ENCODE measurements at regions not wholly inside any gene's neighbourhood (a gene's known extent, or its start where the extent isn't known, plus 50 kb on each side); places are given as distances from the start of the nearest gene placed in this dataset.
"Not testable (repeated sequence)": the region's sequence is repeated elsewhere in the genome, so short reads cannot be mapped to it uniquely, and the experiment has no call there.

DNA sequence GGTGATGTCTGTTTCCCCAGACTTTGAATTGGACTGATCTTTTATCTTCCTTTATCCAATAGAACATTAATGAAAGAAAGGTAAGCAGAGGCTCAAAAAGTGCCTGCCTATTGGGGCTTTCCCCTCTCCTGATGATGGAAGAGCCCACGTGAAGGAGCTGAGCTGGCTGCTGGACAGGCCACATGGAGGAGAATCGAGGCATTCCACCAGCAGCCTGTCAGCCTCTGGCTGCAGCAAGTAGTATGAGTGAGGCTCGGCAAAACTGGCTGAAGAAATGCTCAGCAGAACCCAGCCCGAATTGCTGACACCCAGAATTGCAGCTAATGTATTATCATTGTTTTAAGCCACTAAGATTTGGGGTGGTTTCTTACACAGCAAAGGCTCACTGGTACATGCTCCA is 66.5 kb upstream of the STC2 start:
- Mint-ChIP-seq H3K9me3 (peaks cover 18% of the 10 kb centered on the region), H3K36me3 (ENCODE audit: low read depth) (no peaks in the 10 kb centered on the region), H3K27me3 (ENCODE audit: insufficient read depth) (peaks cover 16% of the 10 kb centered on the region), H3K4me3 (no peak overlapping the region), H3K27ac (no peak overlapping the region), H3K4me1 (ENCODE audit: low read depth) (peaks cover 17% of the 10 kb centered on the region)
- no peak for DNase-seq
- TF ChIP-seq CTCF (IDR thresholded peaks at IDR 0.05): no peak

- peaks cover 17% of the 10 kb centered on the region for H3K4me1 Mint-ChIP-seq (ENCODE audit: low read depth)
- no peaks in the 10 kb centered on the region for H3K36me3 Mint-ChIP-seq (ENCODE audit: low read depth)
- H3K4me3 Mint-ChIP-seq: no peak overlapping the region
- no peak for TF ChIP-seq CTCF (IDR thresholded peaks at IDR 0.05)
- H3K27me3 Mint-ChIP-seq (ENCODE audit: insufficient read depth): peaks cover 16% of the 10 kb centered on the region
- H3K9me3 Mint-ChIP-seq: peaks cover 18% of the 10 kb centered on the region
- H3K27ac Mint-ChIP-seq: no peak overlapping the region
- DNase-seq: no peak
Observed at GRCh38 chr5:173392172-173392571, 64.0 kb upstream of the STC2 start.

DNA sequence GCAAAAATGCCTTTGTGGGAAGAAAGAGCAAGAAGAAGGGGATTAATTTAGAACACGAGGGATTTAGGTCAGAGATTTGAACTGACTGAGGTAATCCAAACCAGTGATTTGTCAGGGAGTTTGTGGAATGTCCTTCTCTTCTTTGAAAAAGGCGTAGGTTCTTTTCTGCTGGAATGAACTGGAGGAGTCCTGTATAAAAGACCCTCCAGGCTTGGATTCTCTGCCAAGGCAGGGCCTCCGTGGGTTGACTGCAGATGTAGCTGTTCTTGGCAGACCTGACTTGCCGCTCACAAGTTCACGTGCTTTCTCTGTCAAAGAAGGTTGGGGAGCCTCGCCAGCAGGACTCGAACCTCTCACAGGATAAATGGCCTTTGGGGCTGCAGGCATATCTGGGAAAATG is 62.8 kb upstream of the STC2 start:
- Mint-ChIP-seq H3K36me3 (ENCODE audit: low read depth) (no peaks in the 10 kb centered on the region), H3K27ac (no peak overlapping the region), H3K27me3 (ENCODE audit: insufficient read depth) (peaks cover 16% of the 10 kb centered on the region), H3K4me1 (ENCODE audit: low read depth) (peaks cover 17% of the 10 kb centered on the region), H3K9me3 (peaks cover 18% of the 10 kb centered on the region), H3K4me3 (no peak overlapping the region)
- no peak for DNase-seq
- TF ChIP-seq CTCF (IDR thresholded peaks at IDR 0.05): no peak

GRCh38 chr5:173387293-173387692 is 59.1 kb upstream of the STC2 start:
- not testable (repeated sequence) for H3K4me1 Mint-ChIP-seq (ENCODE audit: low read depth); DNase-seq; H3K4me3 Mint-ChIP-seq; H3K36me3 Mint-ChIP-seq (ENCODE audit: low read depth); H3K9me3 Mint-ChIP-seq; H3K27ac Mint-ChIP-seq
- H3K27me3 Mint-ChIP-seq (ENCODE audit: insufficient read depth): peaks cover 23% of the 10 kb centered on the region

DNA sequence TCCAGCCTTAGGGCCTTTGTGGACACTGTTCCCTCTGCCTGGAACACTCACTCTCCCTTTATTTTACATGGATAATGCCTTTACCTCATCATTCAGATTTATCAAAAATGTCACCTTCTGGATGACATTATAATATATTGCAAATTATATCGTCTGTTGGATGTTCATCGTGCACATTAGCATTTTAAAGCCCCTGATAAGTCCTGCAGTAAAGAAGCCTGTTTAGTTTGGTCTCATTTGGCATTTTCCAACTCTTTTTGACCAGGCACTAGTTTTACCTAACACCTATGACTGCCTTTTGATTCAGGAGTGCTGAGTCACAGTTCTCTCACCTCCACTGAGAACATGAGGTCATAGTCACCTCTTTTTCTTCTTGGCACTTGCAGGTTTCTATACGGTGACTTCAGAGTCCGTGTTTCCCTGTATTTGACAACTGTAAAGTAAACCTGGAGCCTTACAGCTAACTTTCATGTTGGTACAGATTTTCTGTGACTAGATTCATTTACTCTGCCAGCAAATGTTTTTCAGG is 57.7 kb upstream of the STC2 start:
- no peak for DNase-seq
- Mint-ChIP-seq H3K4me1 (ENCODE audit: low read depth) (no peaks in the 10 kb centered on the region), H3K27ac (no peak overlapping the region), H3K27me3 (ENCODE audit: insufficient read depth) (peaks cover 19% of the 10 kb centered on the region), H3K9me3 (no peaks in the 10 kb centered on the region), H3K4me3 (no peak overlapping the region), H3K36me3 (ENCODE audit: low read depth) (no peaks in the 10 kb centered on the region)
- TF ChIP-seq CTCF (IDR thresholded peaks at IDR 0.05): no peak

DNA sequence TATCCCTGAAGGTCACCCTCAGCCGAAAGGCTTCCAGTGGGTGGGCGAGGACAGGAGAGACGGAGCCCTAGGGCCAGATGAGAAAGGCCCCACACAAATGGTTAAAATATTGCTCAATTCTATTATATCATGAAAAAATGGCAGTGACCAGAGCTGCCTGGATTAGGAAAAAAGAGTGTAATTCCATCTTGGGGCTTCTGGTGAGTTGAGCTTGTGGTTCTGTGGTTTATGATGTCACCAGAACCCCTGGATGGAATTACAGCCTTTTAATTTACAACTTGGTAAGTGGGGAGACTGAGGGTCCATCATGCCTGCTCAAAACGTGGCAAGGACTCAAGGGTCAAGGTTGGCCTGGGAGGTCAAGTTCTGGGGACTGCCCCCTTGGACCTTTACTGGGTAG is 55.5 kb upstream of the STC2 start:
- Mint-ChIP-seq H3K4me3 (no peak overlapping the region), H3K4me1 (ENCODE audit: low read depth) (no peaks in the 10 kb centered on the region), H3K27me3 (ENCODE audit: insufficient read depth) (peaks cover 25% of the 10 kb centered on the region), H3K27ac (no peak overlapping the region), H3K9me3 (no peaks in the 10 kb centered on the region), H3K36me3 (ENCODE audit: low read depth) (no peaks in the 10 kb centered on the region)
- no peak for TF ChIP-seq CTCF (IDR thresholded peaks at IDR 0.05)
- no peak for DNase-seq

All from HFFc6 (cell line).